ENCODE measurements at regions not wholly inside any gene's neighbourhood (a gene's known extent, or its start where the extent isn't known, plus 50 kb on each side); places are given as distances from the start of the nearest gene placed in this dataset.

GRCh38 chr2:212926940-212927339 lies 224.5 kb downstream of the IKZF2 start:
- no peak for TF ChIP-seq CTCF (IDR thresholded peaks at IDR 0.05; ENCODE audit: low read length)
- no peak for TF ChIP-seq EZH2 (IDR thresholded peaks at IDR 0.05; ENCODE audit: borderline replicate concordance, low read length)
